ENCODE measurements at regions not wholly inside any gene's neighbourhood (a gene's known extent, or its start where the extent isn't known, plus 50 kb on each side); places are given as distances from the start of the nearest gene placed in this dataset.

DNA sequence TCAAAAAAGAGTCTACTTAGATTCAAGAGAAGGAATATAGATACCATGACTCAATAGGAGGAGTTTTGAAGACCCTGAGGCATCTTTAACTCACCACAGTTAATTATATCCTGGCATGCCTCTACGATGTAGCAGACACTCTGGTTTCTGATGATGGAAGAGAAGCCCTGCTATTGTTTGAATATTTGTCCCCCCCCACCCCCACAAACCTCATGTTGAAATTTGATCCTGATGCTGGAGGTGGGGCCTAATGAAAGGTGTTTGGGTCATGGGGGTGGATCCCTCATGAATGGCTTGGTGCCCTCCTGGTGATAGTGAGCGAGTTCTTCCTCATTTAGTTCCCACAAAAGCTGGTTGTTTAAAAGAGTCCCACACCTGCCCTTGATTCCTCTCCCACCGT, 147.9 kb upstream of the TBCA start:
- DNase-seq (no peak), ATAC-seq (ENCODE audit: low read depth) (no peak)
- H3K27ac Mint-ChIP-seq: no peak overlapping the region
- H3K4me1 Mint-ChIP-seq: no peaks in the 10 kb centered on the region
- no peak overlapping the region for H3K4me3 Mint-ChIP-seq
- H3K36me3 Mint-ChIP-seq: no peaks in the 10 kb centered on the region
- H3K9me3 Mint-ChIP-seq: peaks cover 3% of the 10 kb centered on the region
- POLR2A ChIA-PET: no interaction called here
- peaks cover 23% of the 10 kb centered on the region for H3K27me3 Mint-ChIP-seq

DNA sequence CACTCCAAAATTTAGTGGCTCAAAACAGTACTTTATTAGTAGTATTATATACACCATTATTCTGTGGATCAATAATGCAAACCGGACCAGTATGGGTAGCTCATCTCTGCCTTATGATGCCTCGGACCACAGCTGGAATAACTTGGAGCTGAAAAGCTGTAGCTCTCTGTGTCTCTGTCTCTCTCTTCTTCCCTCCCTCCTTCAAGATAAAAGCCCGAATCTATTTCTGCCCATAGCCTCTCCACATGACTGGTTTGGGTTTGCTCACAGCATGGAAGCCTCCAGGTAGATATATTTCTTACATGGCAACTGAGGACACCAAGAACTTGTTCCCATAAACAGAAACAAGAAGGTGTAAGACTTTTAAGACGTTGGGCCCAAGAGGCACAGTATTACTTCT, 147.5 kb upstream of the TBCA start:
- H3K27ac Mint-ChIP-seq: no peak overlapping the region
- POLR2A ChIA-PET: no interaction called here
- H3K36me3 Mint-ChIP-seq: no peaks in the 10 kb centered on the region
- H3K4me3 Mint-ChIP-seq: no peak overlapping the region
- H3K4me1 Mint-ChIP-seq: no peaks in the 10 kb centered on the region
- peaks cover 3% of the 10 kb centered on the region for H3K9me3 Mint-ChIP-seq
- peaks cover 21% of the 10 kb centered on the region for H3K27me3 Mint-ChIP-seq
- ATAC-seq (ENCODE audit: low read depth) (no peak), DNase-seq (no peak)

- no peak overlapping the region for H3K27ac Mint-ChIP-seq
- ATAC-seq (ENCODE audit: low read depth) (no peak), DNase-seq (no peak)
- H3K36me3 Mint-ChIP-seq: no peaks in the 10 kb centered on the region
- peaks cover 4% of the 10 kb centered on the region for H3K9me3 Mint-ChIP-seq
- H3K4me1 Mint-ChIP-seq: no peaks in the 10 kb centered on the region
- peaks cover 15% of the 10 kb centered on the region for H3K27me3 Mint-ChIP-seq
- POLR2A ChIA-PET: no interaction called here
- no peak overlapping the region for H3K4me3 Mint-ChIP-seq
Observed at GRCh38 chr5:77921094-77921768, 145.1 kb upstream of the TBCA start.

DNA sequence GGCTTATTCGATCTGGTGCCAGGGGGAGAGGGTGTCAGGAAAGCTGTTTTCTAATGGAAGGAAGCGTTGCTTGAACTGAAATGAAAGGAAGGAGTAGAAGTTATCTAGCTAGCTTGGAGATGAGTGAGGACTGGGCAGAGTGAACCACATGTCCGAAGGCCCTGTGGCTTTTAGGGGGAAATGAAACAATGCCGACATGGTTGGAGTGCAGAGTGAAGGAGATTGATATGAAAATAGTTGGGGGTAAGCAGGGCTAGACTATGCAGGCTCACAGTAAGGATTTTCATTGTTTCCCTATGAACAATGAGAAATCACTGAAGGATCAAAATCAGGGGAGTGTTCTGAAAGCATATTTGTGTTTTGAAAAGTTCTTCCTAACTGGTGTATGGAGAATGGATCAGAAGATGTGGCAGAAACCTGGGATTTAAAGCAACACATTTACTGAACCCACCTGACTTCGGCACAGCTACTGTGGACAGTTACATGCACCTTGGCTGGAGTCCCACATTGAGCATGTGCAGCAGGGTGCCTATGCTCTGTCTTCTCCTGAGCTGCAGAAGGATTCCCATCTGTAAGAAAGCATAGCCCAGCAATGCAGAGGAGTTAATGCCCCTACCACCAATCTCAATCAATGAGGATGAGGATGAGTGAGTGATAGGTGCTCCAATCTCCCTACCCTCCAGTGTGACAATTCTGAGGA, 144.4 kb upstream of the TBCA start:
- Mint-ChIP-seq H3K9me3 (peaks cover 3% of the 10 kb centered on the region), H3K27ac (no peak overlapping the region), H3K4me3 (no peak overlapping the region), H3K36me3 (no peaks in the 10 kb centered on the region), H3K4me1 (no peaks in the 10 kb centered on the region), H3K27me3 (peaks cover 9% of the 10 kb centered on the region)
- POLR2A ChIA-PET: no interaction called here
- ATAC-seq (ENCODE audit: low read depth): no peak
- no peak for DNase-seq

DNA sequence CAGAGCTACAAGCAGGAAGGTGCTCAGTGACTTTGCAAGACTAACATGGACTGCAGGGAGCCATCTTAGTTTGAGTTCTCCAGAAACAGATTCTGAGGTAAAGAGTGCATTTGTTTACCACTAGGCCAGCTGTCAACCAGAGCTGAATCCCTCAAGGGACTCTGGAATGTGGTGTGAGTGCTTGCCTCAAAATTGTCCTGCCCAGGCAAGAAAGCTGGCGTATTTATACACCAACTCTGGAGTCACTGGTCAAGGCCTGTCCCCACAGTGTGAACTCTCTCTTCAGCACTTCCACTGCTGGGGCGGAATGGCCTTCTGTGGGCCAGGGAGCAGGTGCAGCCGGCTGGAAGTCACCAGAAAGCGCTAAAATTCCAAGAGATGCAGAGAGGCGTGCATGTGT, 139.2 kb upstream of the TBCA start:
- no peak for DNase-seq
- no peaks in the 10 kb centered on the region for H3K36me3 Mint-ChIP-seq
- peaks cover 5% of the 10 kb centered on the region for H3K9me3 Mint-ChIP-seq
- no peak for ATAC-seq (ENCODE audit: low read depth)
- H3K4me3 Mint-ChIP-seq: no peak overlapping the region
- POLR2A ChIA-PET: interaction anchor here (0.5 kb wide), 1 partner anchor 241 kb away, joined by 3 read pairs; no protein-coding TSS in a partner anchor
- peaks cover 16% of the 10 kb centered on the region for H3K27me3 Mint-ChIP-seq
- H3K27ac Mint-ChIP-seq: no peak overlapping the region
- H3K4me1 Mint-ChIP-seq: no peaks in the 10 kb centered on the region

GRCh38 chr5:77912721-77913120, 136.6 kb upstream of the TBCA start:
- no peaks in the 10 kb centered on the region for H3K4me1 Mint-ChIP-seq
- ATAC-seq (ENCODE audit: low read depth): no peak

GRCh38 chr5:77910602-77911188, 134.6 kb upstream of the TBCA start:
- ATAC-seq (ENCODE audit: low read depth): no peak
- Mint-ChIP-seq H3K27me3 (peaks cover 18% of the 10 kb centered on the region), H3K4me1 (no peaks in the 10 kb centered on the region), H3K4me3 (no peak overlapping the region), H3K9me3 (peaks cover 4% of the 10 kb centered on the region), H3K27ac (no peak overlapping the region), H3K36me3 (no peaks in the 10 kb centered on the region)
- no peak for DNase-seq
- POLR2A ChIA-PET: no interaction called here

More at GRCh38 chr5:77912721-77913120, 136.6 kb upstream of the TBCA start:
- Mint-ChIP-seq H3K36me3 (no peaks in the 10 kb centered on the region), H3K4me3 (no peak overlapping the region), H3K27me3 (peaks cover 18% of the 10 kb centered on the region), H3K27ac (no peak overlapping the region), H3K9me3 (peaks cover 5% of the 10 kb centered on the region)
- POLR2A ChIA-PET: no interaction called here
- no peak for DNase-seq

- Mint-ChIP-seq H3K27ac (no peak overlapping the region), H3K9me3 (peaks cover 2% of the 10 kb centered on the region), H3K36me3 (no peaks in the 10 kb centered on the region), H3K27me3 (peaks cover 18% of the 10 kb centered on the region), H3K4me1 (no peaks in the 10 kb centered on the region), H3K4me3 (no peak overlapping the region)
- POLR2A ChIA-PET: no interaction called here
- ATAC-seq (ENCODE audit: low read depth): no peak
- no peak for DNase-seq
Observed at GRCh38 chr5:77909237-77909636, 133.1 kb upstream of the TBCA start.

GRCh38 chr5:77908787-77909186, 132.6 kb upstream of the TBCA start:
- DNase-seq: no peak
- Mint-ChIP-seq H3K27ac (no peak overlapping the region), H3K9me3 (no peaks in the 10 kb centered on the region), H3K36me3 (no peaks in the 10 kb centered on the region), H3K4me3 (no peak overlapping the region), H3K27me3 (peaks cover 18% of the 10 kb centered on the region), H3K4me1 (no peaks in the 10 kb centered on the region)
- no peak for ATAC-seq (ENCODE audit: low read depth)
- POLR2A ChIA-PET: no interaction called here

DNA sequence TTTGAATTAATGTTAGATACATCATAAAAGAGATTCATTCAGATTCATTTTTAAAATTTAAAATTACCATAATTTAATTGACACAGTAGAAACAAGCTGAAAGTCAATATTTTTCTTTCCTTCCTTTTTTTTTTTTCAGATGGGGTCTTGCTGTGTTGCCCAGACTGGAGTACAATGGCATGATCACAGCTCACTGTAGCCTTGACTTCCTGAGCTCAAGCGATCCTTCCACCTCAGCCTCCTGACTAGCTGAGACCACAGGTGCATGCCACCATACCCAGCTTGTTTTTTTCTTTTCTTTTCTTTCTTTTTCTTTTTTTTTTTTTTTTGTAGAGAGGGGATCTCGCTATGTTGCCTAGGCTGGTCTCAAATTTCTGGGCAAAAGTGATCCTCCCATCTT, 131.6 kb upstream of the TBCA start:
- H3K9me3 Mint-ChIP-seq: no peaks in the 10 kb centered on the region
- DNase-seq (no peak), ATAC-seq (ENCODE audit: low read depth) (no peak)
- no peak overlapping the region for H3K4me3 Mint-ChIP-seq
- peaks cover 15% of the 10 kb centered on the region for H3K27me3 Mint-ChIP-seq
- H3K4me1 Mint-ChIP-seq: no peaks in the 10 kb centered on the region
- no peaks in the 10 kb centered on the region for H3K36me3 Mint-ChIP-seq
- POLR2A ChIA-PET: no interaction called here
- H3K27ac Mint-ChIP-seq: no peak overlapping the region

DNA sequence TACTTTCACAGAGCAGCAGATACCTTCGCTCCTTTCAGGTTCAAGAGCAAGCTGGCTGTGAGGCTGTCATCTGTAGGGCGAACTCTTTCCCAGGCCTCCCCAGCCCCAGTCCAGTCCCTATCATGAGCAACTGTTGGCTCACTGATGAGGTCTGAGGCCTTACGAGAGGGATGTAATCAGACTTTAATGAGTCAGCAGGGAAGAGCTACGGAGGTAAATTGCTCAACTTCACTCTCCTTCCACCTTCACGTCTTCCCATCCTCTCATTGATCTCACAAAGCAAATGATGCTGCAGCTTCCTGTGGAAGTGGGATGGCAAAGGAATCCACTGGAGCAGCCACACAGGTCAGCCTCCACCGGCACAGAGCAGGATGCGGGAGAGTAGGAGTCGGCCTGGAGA, 130.7 kb upstream of the TBCA start:
- Mint-ChIP-seq H3K27ac (no peak overlapping the region), H3K9me3 (no peaks in the 10 kb centered on the region), H3K4me1 (no peaks in the 10 kb centered on the region), H3K36me3 (no peaks in the 10 kb centered on the region), H3K27me3 (peaks cover 14% of the 10 kb centered on the region), H3K4me3 (no peak overlapping the region)
- DNase-seq (no peak), ATAC-seq (ENCODE audit: low read depth) (no peak)
- POLR2A ChIA-PET: no interaction called here

DNA sequence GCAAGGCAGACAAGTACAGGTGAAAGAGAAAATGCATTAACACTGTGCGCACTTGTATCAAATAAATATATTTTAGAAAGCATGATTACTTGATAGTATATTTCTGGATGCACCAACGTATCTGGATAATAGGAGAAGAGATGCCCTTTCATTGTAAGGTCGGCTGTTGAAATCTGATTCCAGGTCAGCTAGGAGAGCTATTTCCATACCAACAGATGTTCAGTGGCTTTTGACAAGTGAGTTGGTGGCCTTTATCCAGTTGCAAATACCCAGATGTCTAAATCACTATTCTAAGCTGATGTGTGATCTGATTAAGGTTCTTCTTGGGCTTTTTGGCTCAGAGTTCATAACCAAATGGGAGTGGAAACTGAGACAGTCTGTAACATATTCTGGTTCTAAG, 128.2 kb upstream of the TBCA start:
- H3K27me3 Mint-ChIP-seq: no peaks in the 10 kb centered on the region
- POLR2A ChIA-PET: no interaction called here
- ATAC-seq (ENCODE audit: low read depth) (no peak), DNase-seq (no peak)
- no peaks in the 10 kb centered on the region for H3K9me3 Mint-ChIP-seq
- no peak overlapping the region for H3K4me3 Mint-ChIP-seq
- H3K36me3 Mint-ChIP-seq: no peaks in the 10 kb centered on the region
- H3K4me1 Mint-ChIP-seq: no peaks in the 10 kb centered on the region
- no peak overlapping the region for H3K27ac Mint-ChIP-seq

DNA sequence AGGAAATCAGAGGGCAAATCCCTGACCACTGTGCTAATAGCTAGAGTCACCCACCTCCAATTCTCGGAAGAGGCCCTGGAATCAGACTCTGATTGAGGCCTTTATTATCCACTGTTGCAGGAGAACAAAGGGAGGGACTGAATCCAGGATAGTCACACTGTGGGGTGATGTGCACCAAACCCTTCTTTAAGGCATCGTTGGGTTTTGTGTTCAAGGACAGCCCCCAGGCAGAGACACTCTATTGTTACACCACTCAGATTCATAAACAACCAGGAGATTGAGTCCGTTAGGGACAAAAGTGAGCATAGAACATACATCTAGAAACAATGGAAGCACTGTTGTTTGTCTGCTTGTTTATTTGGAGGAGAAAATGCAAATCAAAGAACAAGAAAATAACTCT, 124.6 kb upstream of the TBCA start:
- no peaks in the 10 kb centered on the region for H3K27me3 Mint-ChIP-seq
- no peak overlapping the region for H3K4me3 Mint-ChIP-seq
- H3K9me3 Mint-ChIP-seq: no peaks in the 10 kb centered on the region
- DNase-seq: no peak
- no peaks in the 10 kb centered on the region for H3K36me3 Mint-ChIP-seq
- no peak for ATAC-seq (ENCODE audit: low read depth)
- no peaks in the 10 kb centered on the region for H3K4me1 Mint-ChIP-seq
- POLR2A ChIA-PET: no interaction called here
- H3K27ac Mint-ChIP-seq: no peak overlapping the region

DNA sequence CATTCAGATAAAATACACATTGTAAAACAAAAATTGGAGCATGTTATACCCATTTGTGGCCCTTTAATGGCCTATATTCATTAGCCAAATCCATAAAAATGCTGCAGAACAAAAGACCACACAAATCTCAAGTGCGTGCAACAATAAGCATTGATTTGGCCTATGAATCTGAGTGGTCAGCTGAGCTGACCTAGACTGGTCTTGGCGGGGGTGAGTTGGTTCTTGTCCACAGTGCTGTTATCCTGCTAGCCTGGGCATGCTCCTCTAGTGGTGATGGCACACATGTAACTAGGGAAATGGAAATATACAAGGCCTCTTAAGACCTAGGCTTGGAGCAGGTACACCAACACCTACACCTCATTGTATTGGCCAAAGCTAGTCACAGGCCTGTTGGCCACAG, 122.2 kb upstream of the TBCA start:
- Mint-ChIP-seq H3K27ac (no peak overlapping the region), H3K9me3 (no peaks in the 10 kb centered on the region), H3K36me3 (no peaks in the 10 kb centered on the region), H3K4me1 (no peaks in the 10 kb centered on the region), H3K27me3 (no peaks in the 10 kb centered on the region), H3K4me3 (no peak overlapping the region)
- DNase-seq (no peak), ATAC-seq (ENCODE audit: low read depth) (no peak)
- POLR2A ChIA-PET: no interaction called here

All from activated naive CD8-positive, alpha-beta T cell treated with anti-CD3 and anti-CD28 coated beads, Interleukin-2, amount 10 ng/mL, durations not matched to agents 7 days and 5 days (primary cell).